LNCaP clone FGC (cell line): ENCODE measurements at regions not wholly inside any gene's neighbourhood (a gene's known extent, or its start where the extent isn't known, plus 50 kb on each side); places are given as distances from the start of the nearest gene placed in this dataset.

Experiments used
- DNase-seq: peaks from one replicate; pipeline ENCODE4 v3.0.0-alpha.2; 2011; ENCODE audit warnings: low read depth
- H3K4me3 ChIP-seq: 2 replicates; pipeline ENCODE4 v1.5.1; 2011; ENCODE audit warnings: mild to moderate bottlenecking, low read depth, low read length, control low read depth
- TF ChIP-seq, protein P1 (sequence below): IDR thresholded peaks from 2 replicates; pipeline ENCODE4 v1.5.1; 2012; ENCODE audit warnings: mild to moderate bottlenecking; ENCODE audit not compliant: control insufficient read depth, insufficient read depth; ENCODE audit errors: extremely low read depth

DNA sequence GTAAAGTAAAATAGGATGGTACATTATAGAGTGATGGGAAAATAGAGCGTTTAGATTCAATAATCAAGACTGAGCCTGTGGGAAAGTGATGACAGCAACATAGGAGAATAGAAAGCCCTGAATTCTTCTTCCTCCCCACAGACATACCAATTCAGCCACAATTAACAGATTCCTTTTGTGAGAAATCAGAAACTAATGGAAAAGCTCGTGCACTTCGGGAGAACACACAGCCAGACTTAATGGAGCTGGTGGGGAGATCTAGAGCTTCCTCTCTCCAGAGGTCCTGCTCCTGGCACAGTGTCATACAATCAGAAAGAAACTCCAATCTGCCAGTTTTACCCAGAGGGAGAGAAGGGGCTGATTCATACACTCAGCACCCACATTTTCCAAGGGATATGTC, 676.3 kb upstream of the BOD1L1 start:
- no peak for DNase-seq
- H3K4me3 ChIP-seq: no peak overlapping the region
- TF ChIP-seq, protein P1, sequence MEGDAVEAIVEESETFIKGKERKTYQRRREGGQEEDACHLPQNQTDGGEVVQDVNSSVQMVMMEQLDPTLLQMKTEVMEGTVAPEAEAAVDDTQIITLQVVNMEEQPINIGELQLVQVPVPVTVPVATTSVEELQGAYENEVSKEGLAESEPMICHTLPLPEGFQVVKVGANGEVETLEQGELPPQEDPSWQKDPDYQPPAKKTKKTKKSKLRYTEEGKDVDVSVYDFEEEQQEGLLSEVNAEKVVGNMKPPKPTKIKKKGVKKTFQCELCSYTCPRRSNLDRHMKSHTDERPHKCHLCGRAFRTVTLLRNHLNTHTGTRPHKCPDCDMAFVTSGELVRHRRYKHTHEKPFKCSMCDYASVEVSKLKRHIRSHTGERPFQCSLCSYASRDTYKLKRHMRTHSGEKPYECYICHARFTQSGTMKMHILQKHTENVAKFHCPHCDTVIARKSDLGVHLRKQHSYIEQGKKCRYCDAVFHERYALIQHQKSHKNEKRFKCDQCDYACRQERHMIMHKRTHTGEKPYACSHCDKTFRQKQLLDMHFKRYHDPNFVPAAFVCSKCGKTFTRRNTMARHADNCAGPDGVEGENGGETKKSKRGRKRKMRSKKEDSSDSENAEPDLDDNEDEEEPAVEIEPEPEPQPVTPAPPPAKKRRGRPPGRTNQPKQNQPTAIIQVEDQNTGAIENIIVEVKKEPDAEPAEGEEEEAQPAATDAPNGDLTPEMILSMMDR: no peak

DNA sequence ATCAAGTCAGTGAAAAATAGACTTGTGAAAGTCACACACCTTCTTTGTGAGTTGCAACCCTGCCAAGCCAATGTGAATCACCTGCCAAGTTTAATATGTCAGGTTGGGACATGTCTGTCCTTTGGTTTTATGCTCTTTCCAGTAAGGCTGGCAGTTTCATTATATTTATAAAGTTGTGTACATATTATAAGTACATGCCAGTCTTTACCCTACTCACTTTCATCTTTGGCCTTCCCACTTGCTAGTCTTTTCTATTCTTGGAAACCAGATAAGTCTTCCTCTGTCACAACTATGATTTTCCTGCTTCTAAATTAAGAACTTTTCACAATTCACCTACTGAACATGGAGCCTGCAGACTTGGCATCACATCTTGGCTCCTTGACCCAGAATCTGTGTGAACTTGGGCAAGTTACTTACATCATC, 680.7 kb upstream of the BOD1L1 start:
- H3K4me3 ChIP-seq: no peak overlapping the region
- TF ChIP-seq, protein P1: no peak
- peak; percentile 15 for DNase-seq

- TF ChIP-seq, protein P1: no peak
- DNase-seq: no peak
- no peak overlapping the region for H3K4me3 ChIP-seq
Measured at GRCh38 chr4:14309431-14309830, 681.9 kb upstream of the BOD1L1 start.

- TF ChIP-seq, protein P1: no peak
- DNase-seq: no peak
- no peak overlapping the region for H3K4me3 ChIP-seq
Measured at GRCh38 chr4:14313757-14314156, 686.2 kb upstream of the BOD1L1 start.

DNA sequence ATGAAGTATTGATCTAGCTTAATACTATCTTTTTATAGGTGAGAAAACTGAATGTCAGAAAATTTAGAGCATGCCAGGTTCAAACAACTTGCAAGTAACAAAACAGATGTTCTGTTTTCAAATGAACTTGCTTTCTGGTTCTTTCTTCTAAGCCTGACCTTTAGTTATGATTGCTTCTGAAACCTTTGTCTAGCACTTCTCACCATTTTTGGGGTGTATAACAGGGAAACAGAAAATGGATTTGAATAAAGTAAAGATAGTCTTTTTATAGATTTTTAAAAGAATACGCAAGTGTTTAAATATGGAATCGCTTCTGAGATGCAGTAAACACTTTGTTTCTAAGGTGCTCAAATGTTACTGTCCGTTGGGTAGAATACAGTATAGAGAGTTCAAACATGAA, 687.2 kb upstream of the CPEB2 start:
- H3K4me3 ChIP-seq: no peak overlapping the region
- TF ChIP-seq, protein P1: no peak
- DNase-seq: no peak

DNA sequence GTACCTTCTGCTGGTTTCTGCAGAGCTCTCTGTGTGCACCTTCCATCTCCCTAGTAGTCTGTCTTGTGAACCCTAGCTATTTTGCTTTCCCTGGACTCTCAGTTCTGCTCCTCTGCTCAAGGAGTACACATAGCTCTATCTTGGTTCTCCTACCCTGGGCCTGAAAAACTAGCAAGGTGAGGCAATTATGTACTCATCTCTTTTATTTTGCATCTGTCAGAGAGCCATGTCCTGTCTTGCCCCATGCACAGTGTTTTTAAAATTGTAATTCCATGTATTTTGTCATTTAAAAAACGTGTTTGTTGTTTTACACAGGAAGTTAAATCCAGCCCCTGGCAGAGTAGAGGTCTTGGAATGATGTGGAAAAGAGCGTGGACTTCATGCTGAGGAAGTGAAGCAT, 684.9 kb upstream of the CPEB2 start:
- no peak for DNase-seq
- TF ChIP-seq, protein P1: no peak
- H3K4me3 ChIP-seq: no peak overlapping the region

DNA sequence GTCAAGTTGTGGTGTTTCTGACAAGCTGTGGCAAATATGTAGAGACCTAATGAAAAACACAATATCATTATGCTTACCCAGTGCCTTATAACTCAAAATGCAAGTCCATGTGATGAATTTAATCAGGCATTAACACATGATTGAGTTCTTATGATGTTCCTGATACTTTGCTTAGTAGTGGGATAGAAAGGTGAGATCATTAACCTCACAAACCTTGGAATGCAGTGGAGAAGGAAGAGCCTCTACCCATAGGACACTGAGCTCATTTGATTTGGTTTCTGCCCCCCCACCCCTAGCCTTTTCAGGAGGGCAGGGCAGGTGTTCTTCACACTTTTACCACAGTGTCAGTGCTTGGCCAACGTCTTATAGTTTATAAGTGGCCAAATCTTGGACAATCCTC, 683.6 kb upstream of the CPEB2 start:
- H3K4me3 ChIP-seq: no peak overlapping the region
- no peak for DNase-seq
- TF ChIP-seq, protein P1: no peak
